Left cardiac atrium (tissue), 4 donors: ENCODE measurements at regions not wholly inside any gene's neighbourhood (a gene's known extent, or its start where the extent isn't known, plus 50 kb on each side); places are given as distances from the start of the nearest gene placed in this dataset.

Source experiments
- ATAC-seq, 2 donors: fragments of 200-7000 bp; cut with Tn5 transposase; one replicate each; pipeline ENCODE4 v1.9.1; 2020; ENCODE audit warnings: mild to moderate bottlenecking in 2 of 2, moderate library complexity in 2 of 2
- DNase-seq: peaks from one replicate; pipeline ENCODE4 v3.0.0-alpha.2; 2020
- intact Hi-C, 2 donors: fragments of 100-400 bp; cut with DNase I; formaldehyde crosslinking; loops; one replicate each; pipeline versions ENCODE4 v1.14.1 to v1.15.1; 2022 to 2023
- donor health status: DM: no; HTN: yes; CAD: no.
- donor health status: DM: no; HTN: yes; CAD: no; lungs with severe emphysema.
- donor health status: DM: yes; HTN: yes; CAD: no.
- donor health status: Dilated cardiomyopathy.

DNA sequence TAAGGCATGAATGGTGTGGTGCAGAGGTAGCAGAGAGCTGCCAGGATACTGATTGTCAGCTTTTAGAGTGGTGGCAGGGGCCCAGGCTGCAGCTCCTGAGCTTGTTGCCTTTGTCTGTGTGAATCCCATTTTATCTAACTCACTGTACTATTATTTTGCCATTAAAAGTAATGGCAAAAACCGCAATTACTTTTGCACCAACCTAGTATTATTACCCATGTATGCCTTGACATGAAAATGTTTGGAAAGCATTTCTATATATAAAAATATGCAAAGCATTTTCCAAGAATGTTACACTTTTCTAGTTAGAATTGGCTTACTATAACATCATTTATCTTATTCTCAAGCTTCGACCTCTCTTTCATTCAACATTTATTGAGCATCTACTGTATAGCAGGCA lies 308.1 kb upstream of the MYOCD start:
- no peak for DNase-seq
- intact Hi-C loops, result no loop called here
- no peak for ATAC-seq

DNA sequence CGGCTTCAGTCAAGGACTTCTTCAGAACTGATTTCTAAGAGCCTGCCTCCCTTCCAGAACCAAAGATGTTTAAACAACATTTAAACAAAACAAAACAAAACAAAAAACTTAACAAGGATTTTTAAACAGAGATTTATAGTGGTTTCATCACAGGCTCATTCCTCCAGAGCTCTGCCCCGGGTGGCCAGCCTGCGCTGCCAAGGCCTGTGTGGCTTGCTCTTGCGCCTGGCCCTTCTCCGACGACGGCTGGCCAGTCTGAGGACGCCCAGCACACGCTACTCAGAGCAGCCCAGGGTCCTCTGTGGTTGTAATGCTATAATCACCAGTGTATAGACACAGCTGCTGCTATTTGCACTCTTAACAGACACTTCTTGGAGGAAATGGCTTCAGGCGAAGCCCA lies 307.2 kb upstream of the MYOCD start:
- intact Hi-C loops, result no loop called here
- DNase-seq (no peak), ATAC-seq (no peak)

GRCh38 chr17:12362853-12363455 lies 302.7 kb upstream of the MYOCD start:
- ATAC-seq, result peak in 1 of 2 donors; percentile 26
- DNase-seq, result peak; percentile 20
- intact Hi-C loops, result no loop called here

DNA sequence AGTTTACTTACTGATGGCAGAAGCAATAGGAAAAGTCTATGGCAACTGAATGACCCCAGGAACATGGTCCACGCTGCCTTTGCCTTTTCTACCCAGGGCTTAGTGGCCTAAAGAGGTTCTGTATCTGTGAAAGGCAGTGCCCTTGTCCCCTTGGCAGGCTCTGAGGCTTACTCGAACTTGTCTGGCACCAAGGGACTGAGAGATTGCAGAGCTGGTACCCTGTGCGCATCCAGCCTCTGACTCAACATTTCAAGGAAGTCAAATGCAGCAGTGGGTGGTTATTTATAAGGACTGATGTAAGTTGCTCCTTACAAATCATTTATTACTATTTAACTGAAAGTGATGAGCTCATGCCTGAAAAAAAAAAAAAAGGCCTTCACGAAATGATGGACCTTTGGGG lies 299.9 kb upstream of the MYOCD start:
- DNase-seq (no peak), ATAC-seq (peak in 1 of 2 donors; percentile 73)
- intact Hi-C loops, result no loop called here

- no peak for DNase-seq
- no peak for ATAC-seq
- intact Hi-C loops, result no loop called here
Observed at GRCh38 chr17:12369065-12369464, 296.6 kb upstream of the MYOCD start.

DNA sequence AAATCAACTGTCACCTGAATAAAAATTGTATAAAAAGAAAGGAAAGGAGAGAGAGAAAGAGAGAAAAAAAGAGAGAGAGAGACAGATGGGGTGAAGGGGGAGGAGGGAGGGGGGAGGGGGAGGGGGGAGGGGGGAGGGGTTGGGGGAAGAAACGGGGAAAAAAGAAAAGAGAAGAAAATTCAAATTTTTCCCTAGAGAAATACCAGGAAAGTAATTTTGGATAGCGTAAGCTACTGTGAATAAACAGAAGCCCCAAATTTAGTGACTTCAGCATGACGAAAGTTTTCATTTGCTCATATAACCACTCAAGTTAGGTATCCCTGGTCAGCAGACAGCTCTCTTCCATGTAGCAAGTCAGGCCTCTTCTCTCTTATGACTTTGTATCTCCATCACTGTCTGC lies 289.4 kb upstream of the MYOCD start:
- no peak for DNase-seq
- no peak for ATAC-seq
- intact Hi-C loops, result no loop called here

DNA sequence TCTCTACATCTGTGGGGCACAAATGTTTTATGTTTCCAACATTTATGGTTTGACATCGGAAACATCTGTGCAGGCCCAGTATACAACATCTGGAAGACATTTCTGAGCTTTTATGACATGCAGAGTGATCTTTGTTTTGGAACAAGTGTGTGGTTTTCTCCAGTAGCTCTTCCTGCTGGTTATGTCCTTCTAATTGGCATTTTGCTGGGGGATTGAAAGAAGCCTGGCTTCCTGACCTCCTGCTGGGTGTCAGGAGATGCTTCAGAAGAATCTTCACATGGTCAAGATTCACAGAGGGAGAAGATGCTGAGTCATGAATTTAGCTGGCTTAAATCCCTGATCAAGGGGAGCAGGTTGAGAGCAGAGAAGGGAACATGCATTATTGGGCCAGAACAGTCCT lies 279.5 kb upstream of the MYOCD start:
- no peak for ATAC-seq
- intact Hi-C loops, result no loop called here
- no peak for DNase-seq

DNA sequence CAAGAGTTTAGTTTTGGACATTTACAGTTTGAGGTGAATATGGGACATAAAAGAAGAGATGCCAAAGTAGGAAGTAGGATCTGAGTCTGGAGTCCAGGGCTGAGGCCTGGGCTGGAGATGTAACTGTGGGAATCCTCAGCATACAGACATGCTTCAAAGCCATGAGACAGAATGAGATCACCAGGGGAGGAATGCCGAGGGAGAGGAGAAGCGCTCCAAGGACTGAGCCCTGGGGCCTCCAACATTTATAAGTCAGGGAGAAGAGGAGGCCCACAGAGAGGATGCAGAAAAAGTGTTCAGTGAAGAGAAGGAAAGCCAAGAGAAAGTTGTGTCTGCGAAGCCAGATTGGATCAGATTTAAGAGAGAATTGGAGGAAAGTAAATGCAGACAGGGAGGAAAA lies 277.5 kb upstream of the MYOCD start:
- DNase-seq, result no peak
- ATAC-seq, result no peak
- intact Hi-C loops, result no loop called here

- intact Hi-C loops, result no loop called here
- DNase-seq (no peak), ATAC-seq (no peak)
Observed at GRCh38 chr17:12389421-12389820, 276.3 kb upstream of the MYOCD start.

- DNase-seq (no peak), ATAC-seq (no peak)
- intact Hi-C loops, result no loop called here
Observed at GRCh38 chr17:12390631-12391030, 275.1 kb upstream of the MYOCD start.

DNA sequence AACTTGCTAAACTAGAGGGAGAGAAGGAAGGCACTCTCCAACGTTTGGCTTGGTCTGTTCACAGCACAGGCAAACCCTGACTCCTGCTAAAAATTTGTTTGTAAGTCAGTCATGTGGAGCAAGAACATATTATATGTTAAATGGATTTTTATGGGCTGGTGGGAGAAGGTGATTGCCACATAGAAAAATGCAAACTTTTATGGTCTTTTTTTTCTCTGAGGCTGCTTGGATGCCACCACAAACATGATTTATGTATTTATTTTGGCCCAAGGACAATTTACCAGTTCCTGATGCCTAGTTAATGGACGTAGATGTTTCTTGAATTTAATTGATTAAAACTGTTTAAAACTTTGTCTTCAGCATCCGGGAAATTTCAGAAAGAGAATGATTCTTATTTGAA lies 274.2 kb upstream of the MYOCD start:
- no peak for ATAC-seq

DNA sequence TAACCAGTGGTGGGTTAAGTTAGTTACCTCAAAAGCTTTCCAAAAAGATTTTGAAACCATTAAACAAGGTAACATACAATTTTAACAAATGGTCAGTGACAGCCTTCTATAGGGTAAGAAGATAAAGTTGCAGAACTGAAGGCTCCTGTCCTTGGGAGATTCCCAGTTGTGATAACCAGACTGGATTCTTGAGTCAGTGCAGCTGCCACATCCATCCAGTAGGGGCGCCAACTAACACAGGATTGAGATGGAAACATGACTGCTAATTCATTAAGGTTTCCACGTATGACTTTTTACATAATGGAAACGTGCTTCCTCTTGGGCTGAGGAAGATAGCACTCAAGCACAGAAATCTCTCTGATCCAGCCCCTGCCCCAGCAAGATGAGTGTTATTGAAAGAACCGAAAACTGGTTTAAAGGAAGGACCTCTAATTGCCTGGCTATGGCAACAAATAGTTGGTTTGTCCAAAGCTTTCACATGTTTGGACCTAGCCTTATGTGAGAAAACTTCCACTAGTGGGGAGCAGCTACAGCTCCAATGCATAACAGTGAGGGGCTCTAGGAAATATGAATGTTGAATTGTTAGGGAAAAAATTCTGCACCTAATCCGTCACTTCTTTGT lies 269.8 kb upstream of the MYOCD start:
- ATAC-seq (no peak), DNase-seq (no peak)
- intact Hi-C loops, result no loop called here

More for the DNA sequence above, 274.2 kb upstream of the MYOCD start:
- intact Hi-C loops, result no loop called here
- DNase-seq, result no peak

- no peak for DNase-seq
Observed at GRCh38 chr17:12398441-12399051, 267.1 kb upstream of the MYOCD start.

GRCh38 chr17:12402963-12403622 lies 262.6 kb upstream of the MYOCD start:
- no peak for ATAC-seq
- intact Hi-C loops, result no loop called here
- DNase-seq, result no peak

More at GRCh38 chr17:12398441-12399051, 267.1 kb upstream of the MYOCD start:
- no peak for ATAC-seq
- intact Hi-C loops, result no loop called here

GRCh38 chr17:12403881-12404398 lies 261.8 kb upstream of the MYOCD start:
- DNase-seq (no peak), ATAC-seq (no peak)
- intact Hi-C loops, result no loop called here

GRCh38 chr17:12406623-12407215 lies 259.0 kb upstream of the MYOCD start:
- ATAC-seq, result peak in 1 of 2 donors; percentile 30
- no peak for DNase-seq
- intact Hi-C loops, result no loop called here

DNA sequence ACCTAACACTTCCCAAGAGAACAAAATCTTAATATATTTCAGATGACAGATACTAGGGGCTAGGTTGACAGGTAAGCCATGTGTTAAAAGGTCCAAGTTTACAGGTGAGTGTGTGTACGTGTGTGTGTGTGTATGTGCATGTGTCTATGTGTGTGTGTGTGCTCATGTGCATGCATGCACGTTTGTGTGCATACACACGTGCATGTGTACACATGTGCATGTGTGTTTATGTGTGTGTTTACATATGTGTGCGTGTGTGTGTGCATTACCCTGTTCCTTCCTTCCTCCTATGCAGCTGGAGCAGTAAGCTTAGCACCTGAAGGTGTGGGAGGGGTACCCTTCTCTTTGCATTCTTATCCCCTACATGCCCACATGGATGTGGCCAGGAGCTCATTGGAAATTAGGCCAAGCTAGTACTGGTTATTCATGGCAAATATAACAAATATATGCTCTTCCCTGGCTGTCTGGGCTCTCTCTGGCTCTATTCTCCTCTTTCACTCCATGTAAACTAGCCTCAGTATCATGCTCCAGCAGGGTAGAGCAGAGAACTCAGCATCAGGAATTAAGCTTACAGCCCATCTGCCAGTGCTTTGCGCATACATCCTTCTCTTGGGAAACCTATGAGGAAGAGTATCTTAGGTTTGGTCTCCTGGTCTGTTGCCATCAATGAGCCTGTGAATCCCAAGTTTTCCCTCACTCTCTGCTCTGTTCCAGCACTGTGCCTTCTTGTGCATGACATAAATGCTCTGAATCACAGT lies 258.0 kb upstream of the MYOCD start:
- DNase-seq, result no peak
- intact Hi-C loops, result no loop called here
- ATAC-seq, result no peak

DNA sequence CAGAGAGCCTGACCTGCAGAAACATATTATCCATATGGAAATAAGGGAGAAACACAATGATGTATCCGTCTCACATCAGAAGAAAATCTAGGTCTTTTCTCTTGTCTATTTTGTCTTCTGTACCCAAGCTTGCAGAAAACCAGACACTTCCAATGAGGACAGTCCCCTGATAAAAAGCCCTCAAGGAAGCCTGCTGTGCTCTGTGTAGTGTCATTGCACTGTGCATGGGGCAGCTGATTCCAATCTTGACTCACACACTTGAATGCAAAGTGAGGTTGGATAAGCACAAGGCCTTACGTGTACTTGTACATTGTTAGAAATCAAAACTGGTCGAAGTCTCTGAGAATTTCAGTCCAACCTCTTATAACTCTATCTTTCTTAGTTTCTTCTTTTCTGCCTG lies 256.6 kb upstream of the MYOCD start:
- ATAC-seq (no peak), DNase-seq (no peak)
- intact Hi-C loops, result no loop called here

- DNase-seq (no peak), ATAC-seq (no peak)
- intact Hi-C loops, result no loop called here
Observed at GRCh38 chr17:12410717-12411116, 255.0 kb upstream of the MYOCD start.
